ENCODE measurements at regions not wholly inside any gene's neighbourhood (a gene's known extent, or its start where the extent isn't known, plus 50 kb on each side); places are given as distances from the start of the nearest gene placed in this dataset.

- dilution Hi-C loops (cut with MboI; ENCODE audit: extremely low pct_ligation_motif_present, low sequenced_read_pairs), result no loop called here
- Histone ChIP-seq H3K79me2 (ENCODE audit: control insufficient read depth, insufficient read depth, low read length) (no peaks in the 10 kb centered on the region), H3K4me3 (replicated peaks in 1 of 3; ENCODE audit: insufficient read depth in 1 of 3, low read depth in 1 of 3, low read length in 3 of 3) (no peak overlapping the region), H3K27me3 (ENCODE audit: control insufficient read depth in 2 of 2, insufficient read depth in 2 of 2, low read length in 2 of 2) (peaks cover 43 to 56% of the 10 kb centered on the region in 2 experiments), H2AFZ (ENCODE audit: low read depth, low read length) (no peak overlapping the region), H4K20me1 (replicated peaks; ENCODE audit: control insufficient read depth, extremely low read depth, insufficient read depth, low read length) (no peaks in the 10 kb centered on the region), H3K9me1 (replicated peaks; ENCODE audit: control insufficient read depth, extremely low read depth, insufficient read depth, low read length) (no peaks in the 10 kb centered on the region), H3K36me3 (ENCODE audit: control insufficient read depth in 2 of 2, extremely low read depth in 1 of 2, insufficient read depth in 2 of 2, low read length in 2 of 2) (no peaks in the 10 kb centered on the region), H3K9ac (replicated peaks; ENCODE audit: extremely low read depth, insufficient read depth, low read length) (no peak overlapping the region), H3K4me1 (ENCODE audit: control insufficient read depth, extremely low read depth, insufficient read depth, low read length) (no peaks in the 10 kb centered on the region), H3K27ac (ENCODE audit: insufficient read depth, low read depth, low read length) (no peak overlapping the region), H3K4me2 (ENCODE audit: insufficient read depth, low read length) (no peak overlapping the region), H3K9me3 (replicated peaks; ENCODE audit: control insufficient read depth, insufficient read depth, low read length) (peaks cover 2% of the 10 kb centered on the region)
- TF ChIP-seq POLR2AphosphoS5 (IDR thresholded peaks at IDR 0.05; ENCODE audit: insufficient read depth, low read depth, low read length) (no peak), EZH2 (IDR thresholded peaks at IDR 0.05; ENCODE audit: borderline replicate concordance, low read depth, low read length, severe bottlenecking) (no peak), MYC (IDR thresholded peaks at IDR 0.05; ENCODE audit: low read depth, low read length) (no peak), FOS (IDR thresholded peaks at IDR 0.05; ENCODE audit: borderline replicate concordance, insufficient read depth, low read length) (no peak), MAX (IDR thresholded peaks at IDR 0.05; ENCODE audit: insufficient read depth, insufficient read length) (no peak), GATA2 (IDR thresholded peaks at IDR 0.05; ENCODE audit: insufficient read depth, insufficient read length, low read depth, low read length) (no peak), JUN (IDR thresholded peaks at IDR 0.05; ENCODE audit: borderline replicate concordance, insufficient read depth, insufficient read length, low read depth) (no peak), POLR2A (IDR thresholded peaks at IDR 0.05; ENCODE audit: low read depth, low read length) (no peak)
- TF ChIP-seq, protein P1, sequence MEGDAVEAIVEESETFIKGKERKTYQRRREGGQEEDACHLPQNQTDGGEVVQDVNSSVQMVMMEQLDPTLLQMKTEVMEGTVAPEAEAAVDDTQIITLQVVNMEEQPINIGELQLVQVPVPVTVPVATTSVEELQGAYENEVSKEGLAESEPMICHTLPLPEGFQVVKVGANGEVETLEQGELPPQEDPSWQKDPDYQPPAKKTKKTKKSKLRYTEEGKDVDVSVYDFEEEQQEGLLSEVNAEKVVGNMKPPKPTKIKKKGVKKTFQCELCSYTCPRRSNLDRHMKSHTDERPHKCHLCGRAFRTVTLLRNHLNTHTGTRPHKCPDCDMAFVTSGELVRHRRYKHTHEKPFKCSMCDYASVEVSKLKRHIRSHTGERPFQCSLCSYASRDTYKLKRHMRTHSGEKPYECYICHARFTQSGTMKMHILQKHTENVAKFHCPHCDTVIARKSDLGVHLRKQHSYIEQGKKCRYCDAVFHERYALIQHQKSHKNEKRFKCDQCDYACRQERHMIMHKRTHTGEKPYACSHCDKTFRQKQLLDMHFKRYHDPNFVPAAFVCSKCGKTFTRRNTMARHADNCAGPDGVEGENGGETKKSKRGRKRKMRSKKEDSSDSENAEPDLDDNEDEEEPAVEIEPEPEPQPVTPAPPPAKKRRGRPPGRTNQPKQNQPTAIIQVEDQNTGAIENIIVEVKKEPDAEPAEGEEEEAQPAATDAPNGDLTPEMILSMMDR (IDR thresholded peaks at IDR 0.05; ENCODE audit: extremely low read depth in 1 of 2, insufficient read depth in 1 of 2, low read depth in 1 of 2, low read length in 2 of 2), result no peak
- intact Hi-C loops (cut with micrococcal nuclease), result no loop called here
- no TSS peak for BruUV-seq (replicated peaks)
- DNase-seq (ENCODE audit: low read depth, low spot score) (no peak), FAIRE-seq (no peak)
- CTCF ChIA-PET, result interaction anchor here (0.6 to 1.7 kb wide), 6 partner anchors 12 to 301 kb away, joined by 3 to 6 read pairs (median 3); no protein-coding TSS in a partner anchor
- POLR2A ChIA-PET, result no interaction called here
These were observed 80.2 kb downstream of the TMEM174 start for GRCh38 chr5:73253047-73253660.
